Colonic mucosa (tissue), 4 donors: ENCODE measurements at regions not wholly inside any gene's neighbourhood (a gene's known extent, or its start where the extent isn't known, plus 50 kb on each side); places are given as distances from the start of the nearest gene placed in this dataset.

Source experiments
- DNase-seq: peaks from one replicate; pipeline ENCODE4 v3.0.0-alpha.2; 2020
- H3K27ac ChIP-seq: fragments of 200-600 bp; one replicate; pipeline ENCODE4 v1.8.0; 2021
- H3K27me3 ChIP-seq: fragments of 200-600 bp; one replicate; pipeline ENCODE4 v1.8.0; 2021
- H3K36me3 ChIP-seq: fragments of 200-600 bp; one replicate; pipeline ENCODE4 v1.8.0; 2021
- H3K4me1 ChIP-seq: fragments of 200-600 bp; one replicate; pipeline ENCODE4 v1.8.0; 2021; ENCODE audit warnings: mild to moderate bottlenecking
- H3K4me3 ChIP-seq: fragments of 200-600 bp; one replicate; pipeline ENCODE4 v1.8.0; 2021
- H3K9ac ChIP-seq, 2 donors: one replicate each; pipeline ENCODE4 v1.7.0; 2013; ENCODE audit warnings: control low read depth in 2 of 2, low read depth in 2 of 2, low read length in 2 of 2
- H3K9me3 ChIP-seq: fragments of 200-600 bp; one replicate; pipeline ENCODE4 v1.8.0; 2021
- intact Hi-C: fragments of 100-400 bp; cut with DNase I; formaldehyde crosslinking; loops from one replicate; pipeline ENCODE4 v1.14.1; 2022
- TF ChIP-seq, protein P1 (sequence below): fragments of 200-600 bp; IDR thresholded peaks from one replicate; pipeline ENCODE4 v1.8.0; 2022; ENCODE audit warnings: antibody characterized with exemption, mild to moderate bottlenecking
- donor health status: healthy.
- donor health status: DM: no; HTN: no; CAD: no.
- donor health status: DM: no; HTN: no; CAD: no.

DNA sequence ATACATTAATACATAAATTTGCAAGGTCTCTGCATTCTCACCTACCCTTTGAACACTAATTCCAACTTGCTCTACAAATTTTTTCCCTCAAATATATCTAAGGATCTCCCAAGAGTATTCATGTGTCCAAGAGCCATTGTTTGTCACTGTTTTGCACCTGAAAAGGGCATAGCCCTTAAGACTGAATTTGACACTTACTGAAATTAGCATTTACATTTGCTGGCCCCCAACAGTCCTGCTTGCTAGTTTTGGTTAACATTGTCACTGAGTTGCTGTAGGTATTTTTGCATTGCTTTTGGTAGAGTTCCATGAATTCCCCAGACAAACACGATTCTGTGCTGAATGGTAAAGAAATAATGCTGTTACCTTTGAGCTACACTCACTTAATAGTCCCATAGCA, 57.3 kb downstream of the KCNA4 start:
- intact Hi-C loops: no loop called here
- Histone ChIP-seq H3K27ac (no peak overlapping the region), H3K9ac (no peak overlapping the region), H3K4me1 (no peaks in the 10 kb centered on the region), H3K4me3 (no peak overlapping the region), H3K9me3 (no peaks in the 10 kb centered on the region), H3K36me3 (no peaks in the 10 kb centered on the region), H3K27me3 (no peaks in the 10 kb centered on the region)
- DNase-seq: no peak
- TF ChIP-seq, protein P1, sequence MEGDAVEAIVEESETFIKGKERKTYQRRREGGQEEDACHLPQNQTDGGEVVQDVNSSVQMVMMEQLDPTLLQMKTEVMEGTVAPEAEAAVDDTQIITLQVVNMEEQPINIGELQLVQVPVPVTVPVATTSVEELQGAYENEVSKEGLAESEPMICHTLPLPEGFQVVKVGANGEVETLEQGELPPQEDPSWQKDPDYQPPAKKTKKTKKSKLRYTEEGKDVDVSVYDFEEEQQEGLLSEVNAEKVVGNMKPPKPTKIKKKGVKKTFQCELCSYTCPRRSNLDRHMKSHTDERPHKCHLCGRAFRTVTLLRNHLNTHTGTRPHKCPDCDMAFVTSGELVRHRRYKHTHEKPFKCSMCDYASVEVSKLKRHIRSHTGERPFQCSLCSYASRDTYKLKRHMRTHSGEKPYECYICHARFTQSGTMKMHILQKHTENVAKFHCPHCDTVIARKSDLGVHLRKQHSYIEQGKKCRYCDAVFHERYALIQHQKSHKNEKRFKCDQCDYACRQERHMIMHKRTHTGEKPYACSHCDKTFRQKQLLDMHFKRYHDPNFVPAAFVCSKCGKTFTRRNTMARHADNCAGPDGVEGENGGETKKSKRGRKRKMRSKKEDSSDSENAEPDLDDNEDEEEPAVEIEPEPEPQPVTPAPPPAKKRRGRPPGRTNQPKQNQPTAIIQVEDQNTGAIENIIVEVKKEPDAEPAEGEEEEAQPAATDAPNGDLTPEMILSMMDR: no peak

DNA sequence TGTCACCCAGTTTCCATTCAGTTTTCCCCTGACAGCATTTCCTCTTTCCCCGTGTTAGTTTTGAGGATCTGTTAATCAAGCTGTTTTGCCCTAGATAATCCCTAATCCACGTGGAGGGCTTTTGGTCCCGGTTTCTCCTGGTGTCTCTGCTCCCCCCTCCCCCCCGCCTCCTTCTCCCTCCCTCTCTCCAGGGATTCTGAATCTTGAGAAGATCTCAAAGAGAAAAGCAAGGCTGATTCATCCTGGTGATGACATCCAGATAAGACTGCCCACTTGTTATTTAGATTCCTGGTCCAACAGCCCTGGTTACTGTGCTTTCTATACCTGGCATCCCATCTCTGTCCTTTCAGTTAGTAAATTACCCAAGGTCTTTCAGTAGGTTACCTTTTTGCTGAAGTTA, 59.4 kb downstream of the KCNA4 start:
- H3K27ac ChIP-seq: no peak overlapping the region
- no peak overlapping the region for H3K4me3 ChIP-seq
- TF ChIP-seq, protein P1: no peak
- no peak overlapping the region for H3K9ac ChIP-seq
- no peak for DNase-seq
- H3K9me3 ChIP-seq: no peaks in the 10 kb centered on the region
- intact Hi-C loops: no loop called here
- H3K27me3 ChIP-seq: no peaks in the 10 kb centered on the region
- H3K4me1 ChIP-seq: no peaks in the 10 kb centered on the region
- no peaks in the 10 kb centered on the region for H3K36me3 ChIP-seq

DNA sequence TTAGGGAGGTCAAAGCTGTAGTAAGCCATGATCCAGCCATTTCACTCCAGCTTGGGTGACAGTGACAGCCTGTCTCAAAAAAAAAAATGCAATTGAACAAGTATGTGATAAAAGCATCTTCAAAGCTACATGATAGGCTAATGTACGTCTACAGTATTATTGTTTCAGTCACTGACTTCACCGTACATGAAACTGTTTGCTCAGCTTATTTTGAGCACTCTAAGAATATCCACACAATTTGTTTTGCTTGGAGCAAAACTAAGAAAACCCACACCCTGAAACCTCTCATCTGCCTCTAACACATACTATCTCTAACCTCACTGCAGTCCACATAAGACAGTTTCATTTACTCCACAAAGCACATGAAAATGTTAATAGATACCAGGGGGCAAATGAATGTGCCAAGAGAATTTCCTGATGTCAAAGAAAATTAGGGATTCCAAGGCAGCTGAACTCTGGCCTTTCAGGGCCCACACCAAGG, 60.7 kb downstream of the KCNA4 start:
- H3K4me1 ChIP-seq: no peaks in the 10 kb centered on the region
- H3K36me3 ChIP-seq: no peaks in the 10 kb centered on the region
- TF ChIP-seq, protein P1: no peak
- intact Hi-C loops: no loop called here
- no peaks in the 10 kb centered on the region for H3K27me3 ChIP-seq
- no peak for DNase-seq
- no peaks in the 10 kb centered on the region for H3K9me3 ChIP-seq
- H3K4me3 ChIP-seq: no peak overlapping the region
- H3K9ac ChIP-seq: no peak overlapping the region
- H3K27ac ChIP-seq: no peak overlapping the region

DNA sequence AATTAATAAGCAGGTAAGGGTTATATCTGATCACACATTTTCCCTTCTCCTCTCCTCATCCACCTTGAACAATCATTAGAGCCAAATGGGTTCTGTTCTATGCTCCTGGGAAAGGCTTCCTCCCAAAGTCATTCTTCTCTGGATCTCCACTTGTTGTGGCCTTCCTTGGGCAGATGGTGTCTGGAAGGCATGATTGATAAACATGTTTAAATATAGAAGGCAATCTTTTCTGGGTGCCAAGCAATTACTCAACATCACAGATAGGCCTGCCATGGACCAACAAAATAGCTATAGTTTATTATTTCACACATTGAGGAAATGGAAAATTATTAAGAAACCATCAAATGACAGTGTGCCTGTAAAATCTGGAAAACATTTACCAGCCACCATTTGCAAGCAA, 73.5 kb downstream of the KCNA4 start:
- Histone ChIP-seq H3K27ac (no peak overlapping the region), H3K36me3 (no peaks in the 10 kb centered on the region), H3K4me3 (no peak overlapping the region), H3K27me3 (no peaks in the 10 kb centered on the region), H3K4me1 (no peaks in the 10 kb centered on the region), H3K9ac (no peak overlapping the region), H3K9me3 (no peaks in the 10 kb centered on the region)
- TF ChIP-seq, protein P1: no peak
- DNase-seq: no peak
- intact Hi-C loops: no loop called here

GRCh38 chr11:29937526-29937925, 79.3 kb downstream of the KCNA4 start:
- intact Hi-C loops: no loop called here
- H3K36me3 ChIP-seq: no peaks in the 10 kb centered on the region
- TF ChIP-seq, protein P1: no peak

More at GRCh38 chr11:29937526-29937925, 79.3 kb downstream of the KCNA4 start:
- H3K4me3 ChIP-seq: no peak overlapping the region
- no peak for DNase-seq
- H3K4me1 ChIP-seq: no peaks in the 10 kb centered on the region
- no peaks in the 10 kb centered on the region for H3K27me3 ChIP-seq
- H3K9ac ChIP-seq: no peak overlapping the region
- H3K27ac ChIP-seq: no peak overlapping the region
- H3K9me3 ChIP-seq: no peaks in the 10 kb centered on the region
